ENCODE measurements at regions not wholly inside any gene's neighbourhood (a gene's known extent, or its start where the extent isn't known, plus 50 kb on each side); places are given as distances from the start of the nearest gene placed in this dataset.

DNA sequence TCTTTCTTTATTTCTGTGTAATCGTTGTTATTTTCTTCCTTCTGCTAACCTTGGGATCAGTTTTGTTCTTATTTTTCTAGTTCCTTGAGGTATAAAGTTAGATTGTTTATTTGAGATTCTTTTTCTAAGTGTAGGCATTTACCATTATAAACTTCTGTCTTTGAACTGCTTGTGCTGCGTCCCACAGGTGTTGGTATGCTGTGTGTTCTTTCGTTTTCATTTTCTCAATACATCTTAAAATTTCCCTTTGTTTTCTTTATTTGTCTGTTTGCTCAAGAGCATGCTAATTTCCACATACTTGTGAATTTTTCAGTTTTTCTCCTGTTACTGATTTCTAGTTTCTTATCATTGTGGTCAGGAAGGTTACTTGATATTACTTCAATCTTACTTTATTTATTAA lies 873.8 kb upstream of the GCFC2 start:
- ATAC-seq: no peak

GRCh38 chr2:76579911-76580310 lies 869.2 kb upstream of the GCFC2 start:
- no peak for ATAC-seq

More for the DNA sequence above, 873.8 kb upstream of the GCFC2 start:
- DNase-seq (ENCODE audit: low spot score): no peak

DNA sequence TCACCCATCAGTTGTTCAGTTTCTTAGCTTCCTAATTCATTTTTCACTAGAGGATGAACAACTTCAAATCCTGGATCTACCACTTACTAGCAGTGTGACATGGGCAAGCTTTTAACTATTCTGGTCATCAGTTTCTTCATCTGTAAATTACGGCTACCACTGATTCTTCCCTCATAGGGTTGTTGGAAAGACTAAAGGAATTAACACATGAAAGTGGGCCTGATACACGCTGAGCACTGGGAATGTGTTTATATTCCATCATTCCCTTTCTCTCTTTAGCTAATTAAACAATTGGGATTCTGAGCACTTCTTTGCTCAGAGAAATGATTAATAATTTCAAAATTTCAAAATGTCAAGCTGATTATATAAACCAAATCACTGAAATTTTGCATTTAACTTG lies 862.3 kb upstream of the GCFC2 start:
- DNase-seq (ENCODE audit: low spot score) (no peak), ATAC-seq (no peak)

More at GRCh38 chr2:76579911-76580310, 869.2 kb upstream of the GCFC2 start:
- no peak for DNase-seq (ENCODE audit: low spot score)

DNA sequence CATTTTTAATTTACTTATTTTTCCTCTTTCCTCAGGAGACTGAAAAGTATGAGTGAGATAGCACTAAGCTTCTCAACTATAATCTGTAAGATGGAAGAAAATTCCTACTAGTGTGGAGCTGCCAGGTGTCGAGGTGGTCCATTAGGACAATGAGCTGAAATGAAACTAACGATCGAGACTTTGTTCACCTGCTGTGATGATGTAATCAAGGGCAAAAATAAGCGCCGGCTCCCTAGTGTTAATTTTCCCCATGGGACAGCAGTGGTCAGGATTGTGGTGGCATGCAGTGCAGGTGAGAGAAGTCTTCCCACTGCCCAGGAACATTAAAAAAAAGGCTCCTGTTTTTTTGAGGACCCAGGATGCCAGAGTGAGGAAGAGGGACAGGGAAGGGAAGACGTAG lies 859.1 kb upstream of the GCFC2 start:
- no peak for DNase-seq (ENCODE audit: low spot score)
- peak; percentile 90 for ATAC-seq

GRCh38 chr2:76567478-76567877 lies 856.8 kb upstream of the GCFC2 start:
- no peak for ATAC-seq
- no peak for DNase-seq (ENCODE audit: low spot score)

GRCh38 chr2:76564734-76565133 lies 854.0 kb upstream of the GCFC2 start:
- ATAC-seq: peak; percentile 71
- DNase-seq (ENCODE audit: low spot score): no peak

GRCh38 chr2:76563730-76564129 lies 853.0 kb upstream of the GCFC2 start:
- peak; percentile 98 for ATAC-seq

DNA sequence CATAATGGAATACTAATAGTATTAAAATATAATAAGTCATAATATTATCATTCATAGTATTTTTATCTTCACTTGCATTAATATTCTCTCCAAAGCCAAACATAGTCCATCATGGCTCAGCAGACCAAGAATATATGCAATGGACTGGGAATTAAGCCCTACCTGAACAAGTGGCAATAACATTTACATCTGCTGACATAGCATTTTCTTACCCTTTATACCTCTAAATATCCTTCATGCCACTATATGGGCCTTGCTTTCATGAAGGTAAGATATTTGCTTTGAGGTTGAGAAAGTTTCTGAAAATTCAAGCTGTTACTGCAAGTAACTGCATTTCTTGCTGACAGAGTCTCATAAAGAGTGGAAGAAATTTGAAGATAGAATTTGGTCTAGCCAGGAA lies 847.4 kb upstream of the GCFC2 start:
- DNase-seq (ENCODE audit: low spot score) (no peak), ATAC-seq (no peak)

More at GRCh38 chr2:76563730-76564129, 853.0 kb upstream of the GCFC2 start:
- DNase-seq (ENCODE audit: low spot score): peak; percentile 87

DNA sequence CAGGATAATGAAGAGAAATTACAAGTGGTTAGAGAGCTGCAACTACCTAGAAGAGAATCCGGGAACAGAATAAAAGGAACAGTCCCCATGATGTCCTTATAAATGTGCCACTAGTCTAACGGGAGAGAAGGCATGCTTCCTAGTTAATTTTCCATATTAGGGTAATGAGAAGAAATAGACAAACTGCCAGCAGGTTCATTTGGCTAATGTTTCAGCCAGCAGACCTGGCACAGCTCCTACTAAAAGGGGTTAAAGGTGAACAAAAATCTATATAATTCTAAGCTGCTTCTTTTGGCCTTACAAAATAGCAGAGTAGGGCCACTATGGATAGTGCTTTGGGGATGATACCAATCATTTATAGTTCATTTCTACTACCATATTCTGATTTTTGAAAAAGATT lies 845.3 kb upstream of the GCFC2 start:
- DNase-seq (ENCODE audit: low spot score): no peak
- ATAC-seq: peak; percentile 54

- DNase-seq (ENCODE audit: low spot score) (no peak), ATAC-seq (no peak)
Measured at GRCh38 chr2:76546207-76546606, 835.5 kb upstream of the GCFC2 start.

GRCh38 chr2:76544901-76545300 lies 834.2 kb upstream of the GCFC2 start:
- ATAC-seq: no peak
- DNase-seq (ENCODE audit: low spot score): no peak

DNA sequence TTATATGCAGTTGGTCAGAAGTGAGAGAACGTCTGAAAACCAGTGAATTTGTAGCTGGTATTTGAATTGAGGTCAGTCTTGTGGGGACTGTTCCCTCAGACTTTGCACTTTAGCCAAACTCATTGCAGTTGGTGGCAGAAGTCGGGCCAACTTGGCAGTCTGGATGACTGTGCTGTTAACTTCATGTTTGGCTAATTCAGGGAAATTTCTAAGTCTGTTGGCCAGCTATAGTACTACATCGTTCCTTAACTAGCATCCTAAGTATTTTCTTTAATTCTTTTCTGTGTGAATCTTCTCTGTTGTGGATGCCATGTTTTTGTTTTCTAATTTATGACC lies 806.8 kb upstream of the GCFC2 start:
- peak; percentile 98 for ATAC-seq
- DNase-seq (ENCODE audit: low spot score): peak; percentile 71

DNA sequence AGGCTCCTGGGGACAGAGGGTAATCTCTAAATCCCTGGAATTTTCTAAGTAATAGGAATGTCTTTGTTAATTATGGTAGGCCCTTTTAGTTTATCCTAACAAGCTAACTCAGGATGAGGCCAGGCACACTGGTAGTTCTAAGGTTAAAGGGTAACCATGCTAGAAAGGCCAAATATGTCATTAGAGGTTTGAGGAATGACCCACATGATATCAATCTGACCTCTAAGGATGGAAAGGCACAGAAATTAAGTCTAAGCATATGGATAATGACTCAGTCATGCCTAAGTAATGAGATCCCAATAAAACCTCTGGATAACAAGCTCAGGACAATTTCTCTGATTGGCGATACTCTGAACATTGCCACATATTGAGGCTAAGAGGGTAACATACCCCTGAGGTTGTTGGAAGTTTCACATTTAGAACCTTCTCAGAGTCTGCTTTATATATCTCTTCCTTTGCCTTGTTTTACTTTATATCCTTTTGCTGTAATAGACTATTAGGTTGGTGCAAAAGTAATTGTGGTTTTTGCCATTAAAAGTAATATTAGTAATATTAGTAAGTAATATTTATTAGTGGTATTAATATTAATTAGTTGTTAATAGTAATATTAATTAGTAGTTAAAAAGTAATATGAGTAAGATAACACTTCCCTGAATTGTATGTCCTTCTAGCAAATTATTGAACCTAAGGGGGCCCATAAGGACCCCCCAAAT lies 806.3 kb upstream of the GCFC2 start:
- DNase-seq (ENCODE audit: low spot score): no peak
- no peak for ATAC-seq

DNA sequence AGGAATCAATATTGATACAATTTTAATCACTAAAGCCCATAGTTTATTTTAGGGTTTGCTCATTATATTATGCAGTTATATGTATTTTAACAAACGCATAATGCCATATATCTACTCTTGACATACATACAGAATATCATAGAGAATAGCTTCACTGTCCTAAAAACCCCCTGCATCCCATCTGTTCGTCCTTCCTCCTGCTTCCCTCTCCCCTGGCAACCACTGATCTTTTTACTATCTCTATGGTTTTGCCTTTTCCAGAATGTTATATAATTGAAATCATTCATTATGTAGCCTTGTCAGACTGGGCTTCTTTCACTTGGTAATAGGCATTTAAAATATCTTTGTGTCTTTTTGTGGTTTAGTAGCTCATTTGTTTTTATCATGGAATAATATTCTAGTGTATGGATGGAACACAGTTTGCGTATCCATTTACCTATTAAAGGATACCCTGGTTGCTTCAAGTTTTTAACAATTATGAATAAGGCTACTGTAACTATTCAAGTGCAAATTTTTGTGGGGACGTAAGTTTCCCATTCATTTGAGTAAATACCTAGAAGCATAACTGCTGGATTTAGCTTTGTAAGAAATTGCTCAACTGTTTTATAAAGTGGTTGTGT lies 801.6 kb upstream of the GCFC2 start:
- ATAC-seq: no peak

GRCh38 chr2:76506538-76506937 lies 795.8 kb upstream of the GCFC2 start:
- DNase-seq (ENCODE audit: low spot score) (no peak), ATAC-seq (no peak)

More for the DNA sequence above, 801.6 kb upstream of the GCFC2 start:
- DNase-seq (ENCODE audit: low spot score): no peak

- ATAC-seq: no peak
- no peak for DNase-seq (ENCODE audit: low spot score)
Measured at GRCh38 chr2:76501641-76502040, 790.9 kb upstream of the GCFC2 start.

- ATAC-seq (no peak), DNase-seq (ENCODE audit: low spot score) (no peak)
Measured at GRCh38 chr2:76498360-76498759, 787.6 kb upstream of the GCFC2 start.

DNA sequence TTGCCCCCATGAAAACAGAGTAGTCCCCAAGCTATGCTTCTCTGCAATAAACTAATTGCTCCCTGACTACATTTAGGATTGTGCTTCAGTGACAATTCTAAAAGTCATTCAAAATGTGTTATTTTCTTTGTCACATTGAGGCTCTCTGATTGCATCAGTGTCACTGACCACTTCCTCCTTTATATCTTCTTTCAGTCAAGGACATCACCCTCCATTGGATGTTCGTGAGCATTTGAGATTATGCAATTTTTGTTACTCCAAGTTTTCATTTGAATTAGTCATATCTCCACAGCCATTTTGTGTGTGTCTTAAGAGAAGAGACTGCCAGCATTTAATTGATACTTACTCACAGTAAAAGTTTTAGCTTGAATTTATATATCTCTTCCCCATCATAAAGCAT lies 780.8 kb upstream of the GCFC2 start:
- ATAC-seq: no peak
- DNase-seq (ENCODE audit: low spot score): no peak

DNA sequence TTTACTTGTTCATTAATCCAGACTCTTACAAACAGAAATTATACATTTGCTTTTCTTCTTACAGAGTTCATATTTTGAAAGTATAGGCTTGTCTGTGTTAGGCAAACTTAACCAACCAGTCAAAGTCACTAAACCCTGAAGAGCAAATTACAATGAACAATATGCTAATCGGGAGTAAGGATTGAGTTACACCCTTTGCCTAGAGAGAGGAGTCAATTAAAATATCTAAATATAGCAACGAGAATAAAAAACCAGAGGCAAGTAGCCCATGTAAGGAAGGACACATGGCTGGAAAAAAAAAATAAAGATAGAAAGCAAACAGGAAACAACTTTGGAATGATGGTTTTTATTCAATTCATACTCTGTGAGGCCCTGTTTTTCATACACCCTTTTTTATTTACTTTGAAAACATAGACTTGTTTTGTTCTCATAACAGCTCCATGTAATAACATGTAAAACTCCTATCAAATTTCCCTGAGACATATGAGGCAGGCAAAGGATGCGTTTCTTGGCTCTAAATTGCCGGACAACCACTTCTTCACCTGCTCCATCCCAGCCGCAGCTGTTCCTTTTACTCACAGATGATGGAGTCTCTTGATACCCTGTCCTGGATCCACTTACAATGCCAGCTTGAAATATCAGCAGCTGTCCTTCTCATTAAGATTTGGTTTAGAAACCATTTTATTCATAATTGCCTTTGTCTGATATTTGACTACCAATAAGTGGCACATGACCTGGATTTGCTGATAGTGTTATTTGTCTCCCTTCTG lies 767.7 kb upstream of the GCFC2 start:
- DNase-seq (ENCODE audit: low spot score) (no peak), ATAC-seq (no peak)

DNA sequence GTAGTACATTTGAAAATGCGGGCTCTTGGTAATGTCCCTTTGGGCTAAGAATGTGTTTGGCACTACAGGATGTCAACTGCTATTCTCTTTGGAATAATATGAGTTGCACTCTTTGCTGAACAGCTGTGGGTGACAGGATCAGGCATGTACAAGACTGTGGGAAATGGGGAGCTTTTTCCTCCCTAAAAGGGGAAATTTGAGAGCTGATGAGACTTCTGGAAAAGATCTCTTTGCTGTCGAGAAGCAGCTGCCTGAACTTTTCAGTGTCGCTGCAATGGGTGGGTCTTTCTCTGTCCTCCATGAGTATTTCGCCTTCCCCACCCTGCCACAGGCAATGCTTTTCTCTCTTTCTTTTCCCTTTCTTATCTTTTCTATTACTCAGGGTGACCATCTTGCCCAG lies 762.2 kb upstream of the GCFC2 start:
- no peak for DNase-seq (ENCODE audit: low spot score)
- ATAC-seq: no peak

GRCh38 chr2:76469066-76469465 lies 758.4 kb upstream of the GCFC2 start:
- no peak for ATAC-seq
- DNase-seq (ENCODE audit: low spot score): no peak

DNA sequence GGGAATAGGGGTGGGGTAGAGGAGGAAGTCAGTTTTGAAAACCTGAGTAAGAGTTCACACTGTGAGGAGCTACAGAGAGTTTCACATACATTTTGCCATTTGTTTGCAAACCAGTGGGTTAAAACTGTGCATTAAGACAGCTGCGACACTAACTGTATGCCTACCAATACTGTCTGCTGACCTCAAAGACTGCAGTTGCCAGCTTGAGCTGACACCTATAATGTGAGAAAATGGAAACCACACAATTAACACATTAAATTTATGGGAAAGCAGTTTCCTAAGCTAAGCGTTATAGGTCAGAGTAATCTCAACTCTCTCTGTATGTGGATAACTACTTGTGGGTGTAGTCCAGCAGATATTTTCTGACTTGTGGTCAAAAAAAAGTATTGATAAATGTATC lies 756.6 kb upstream of the GCFC2 start:
- DNase-seq (ENCODE audit: low spot score) (no peak), ATAC-seq (no peak)
